SHP77 (cell line): ENCODE measurements at regions not wholly inside any gene's neighbourhood (a gene's known extent, or its start where the extent isn't known, plus 50 kb on each side); places are given as distances from the start of the nearest gene placed in this dataset.

Experiments used
- DNase-seq, 2 experiments: peaks; one replicate each; lab custom pipeline; 2025; lab: John Stamatoyannopoulos, UW

DNA sequence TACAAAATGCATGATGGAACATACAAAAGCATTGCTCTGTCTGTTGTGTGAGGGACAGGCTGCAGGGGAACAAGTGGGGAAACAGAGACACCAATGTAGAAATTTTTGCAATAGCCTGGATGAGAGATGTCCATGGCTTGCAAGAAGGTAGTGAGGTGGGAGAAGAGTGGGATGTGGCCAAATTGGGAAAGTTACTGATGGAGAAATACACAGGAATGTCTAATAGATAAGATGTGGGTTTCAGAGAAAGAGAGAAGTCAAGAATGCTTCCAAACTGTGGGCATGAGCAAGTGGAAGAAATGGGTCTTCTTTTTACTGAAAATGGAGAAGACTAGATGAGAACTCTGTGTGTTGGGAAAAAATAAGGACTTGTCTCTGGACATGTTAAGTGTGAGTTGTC lies 592.7 kb downstream of the TNS3 start:
- no peak for DNase-seq

GRCh38 chr7:46982928-46983327 lies 599.0 kb downstream of the TNS3 start:
- DNase-seq = no peak

DNA sequence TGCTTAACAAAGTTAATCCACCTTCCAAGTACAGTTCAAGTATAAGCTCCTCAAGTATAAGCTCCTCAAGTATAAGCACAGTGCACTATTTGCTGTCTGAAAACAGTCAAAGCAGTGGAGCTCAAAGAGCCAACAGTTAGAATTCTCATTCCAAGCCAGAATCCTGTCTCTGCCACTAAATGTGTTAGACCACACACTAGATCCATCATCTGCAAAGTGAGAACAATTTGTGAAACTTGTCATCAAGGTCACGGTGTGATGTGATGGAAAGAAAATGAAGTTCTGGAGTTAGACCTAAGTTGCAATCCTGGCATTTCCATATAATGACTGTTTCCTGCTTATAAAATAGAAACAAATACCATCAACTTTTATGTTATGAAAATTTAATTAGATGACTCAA lies 602.5 kb downstream of the TNS3 start:
- no peak for DNase-seq

- no peak for DNase-seq
Measured at GRCh38 chr7:46975493-46975892, 606.4 kb downstream of the TNS3 start.

GRCh38 chr7:46972205-46972604 lies 609.7 kb downstream of the TNS3 start:
- DNase-seq = no peak

GRCh38 chr7:46970476-46970875 lies 611.4 kb downstream of the TNS3 start:
- no peak for DNase-seq

DNA sequence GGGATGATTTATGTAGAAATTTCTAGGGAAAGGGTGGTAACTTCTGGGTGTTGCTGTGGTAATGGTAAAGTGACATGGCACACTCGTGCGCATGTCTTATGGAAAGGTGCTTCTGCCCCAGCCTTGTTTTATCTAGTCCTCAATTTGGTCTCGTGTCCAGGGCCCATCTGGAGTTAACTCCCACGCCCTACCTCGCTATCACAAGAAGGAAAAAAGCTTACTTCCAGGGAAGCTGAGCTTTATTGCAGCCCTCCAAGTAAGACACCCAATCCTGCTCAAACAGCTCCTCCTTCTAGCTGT lies 611.8 kb downstream of the TNS3 start:
- no peak for DNase-seq

- no peak for DNase-seq
Measured at GRCh38 chr7:46969303-46970130, 612.4 kb downstream of the TNS3 start.

GRCh38 chr7:46968003-46968402 lies 613.9 kb downstream of the TNS3 start:
- no peak for DNase-seq

- no peak for DNase-seq
Measured at GRCh38 chr7:46963719-46964118, 618.2 kb downstream of the TNS3 start.

DNA sequence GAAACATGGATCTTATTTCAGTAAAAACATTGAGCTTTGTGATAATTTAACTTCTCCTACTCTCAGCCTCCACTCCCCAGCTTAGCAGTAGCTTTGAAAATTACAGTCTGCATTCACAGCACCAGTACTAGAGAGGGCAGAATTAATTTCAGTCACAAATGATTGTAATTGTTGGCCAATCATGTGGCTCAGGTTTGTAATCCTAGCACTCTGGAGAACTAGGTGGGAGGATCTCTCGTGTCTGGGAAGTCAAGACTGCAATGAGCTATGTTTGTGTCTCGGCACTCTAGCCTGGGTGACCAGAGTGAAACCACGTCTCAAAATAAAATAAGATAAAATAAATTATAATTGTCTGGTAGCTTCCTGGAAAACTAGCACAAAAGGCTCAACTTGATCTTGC lies 620.9 kb downstream of the TNS3 start:
- no peak for DNase-seq

DNA sequence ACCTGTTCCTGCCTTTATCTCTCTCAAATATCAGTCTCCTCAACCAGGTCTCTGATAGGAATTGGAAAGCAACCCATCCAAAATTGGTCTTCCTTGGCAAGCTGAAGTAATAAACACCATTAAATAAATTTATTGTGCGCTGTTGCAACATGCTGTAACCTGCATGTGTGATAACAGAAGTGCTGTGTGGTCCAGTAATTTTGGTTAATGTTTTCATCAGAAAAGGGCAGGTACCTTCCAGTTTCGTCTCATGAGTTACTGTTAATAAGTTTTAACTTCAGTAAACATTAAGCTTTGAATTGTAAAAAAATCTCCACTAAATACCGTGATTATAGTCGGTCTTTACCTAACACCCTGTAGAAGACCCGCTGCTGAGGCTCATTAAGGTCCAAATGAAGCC lies 624.7 kb downstream of the TNS3 start:
- DNase-seq = no peak

- DNase-seq = no peak
Measured at GRCh38 chr7:46955531-46955930, 626.4 kb downstream of the TNS3 start.

DNA sequence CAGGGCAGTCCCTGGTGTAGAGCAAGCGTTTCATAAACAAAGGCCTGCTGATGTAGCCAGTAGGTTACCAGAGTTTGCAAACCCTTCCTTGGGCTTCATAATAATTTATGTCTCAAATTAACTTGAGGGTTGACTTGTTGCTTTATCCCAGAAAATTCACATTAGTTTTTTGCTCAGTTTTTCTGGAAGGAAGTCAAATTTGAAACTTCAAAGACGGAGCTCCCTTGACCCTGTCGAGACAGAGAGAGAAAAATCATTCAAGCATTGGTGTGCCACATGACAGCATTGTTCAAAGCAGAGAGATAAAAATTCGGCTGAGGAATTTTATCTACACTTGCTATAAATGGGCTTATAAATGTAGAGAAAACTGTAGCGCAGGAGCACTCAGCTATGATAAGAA lies 627.7 kb downstream of the TNS3 start:
- no peak for DNase-seq

DNA sequence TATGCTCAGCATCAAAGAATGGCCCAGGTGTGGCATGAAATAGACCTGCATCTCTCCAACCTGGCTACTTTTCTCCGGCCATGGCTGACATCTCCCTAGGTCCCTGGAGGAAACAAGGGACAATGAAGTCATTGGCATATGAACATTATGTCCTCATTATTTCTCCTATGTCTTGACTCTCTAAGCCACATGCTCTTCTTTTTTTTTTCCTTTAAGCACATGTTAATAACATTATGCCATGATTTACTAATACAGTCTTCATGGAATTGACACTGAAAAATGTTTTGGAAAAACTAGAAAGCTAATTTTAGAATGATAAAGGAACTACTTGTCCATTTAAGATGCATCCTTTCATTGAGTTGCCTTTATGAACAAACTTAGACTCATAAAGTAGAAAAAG lies 628.9 kb downstream of the TNS3 start:
- DNase-seq = no peak

DNA sequence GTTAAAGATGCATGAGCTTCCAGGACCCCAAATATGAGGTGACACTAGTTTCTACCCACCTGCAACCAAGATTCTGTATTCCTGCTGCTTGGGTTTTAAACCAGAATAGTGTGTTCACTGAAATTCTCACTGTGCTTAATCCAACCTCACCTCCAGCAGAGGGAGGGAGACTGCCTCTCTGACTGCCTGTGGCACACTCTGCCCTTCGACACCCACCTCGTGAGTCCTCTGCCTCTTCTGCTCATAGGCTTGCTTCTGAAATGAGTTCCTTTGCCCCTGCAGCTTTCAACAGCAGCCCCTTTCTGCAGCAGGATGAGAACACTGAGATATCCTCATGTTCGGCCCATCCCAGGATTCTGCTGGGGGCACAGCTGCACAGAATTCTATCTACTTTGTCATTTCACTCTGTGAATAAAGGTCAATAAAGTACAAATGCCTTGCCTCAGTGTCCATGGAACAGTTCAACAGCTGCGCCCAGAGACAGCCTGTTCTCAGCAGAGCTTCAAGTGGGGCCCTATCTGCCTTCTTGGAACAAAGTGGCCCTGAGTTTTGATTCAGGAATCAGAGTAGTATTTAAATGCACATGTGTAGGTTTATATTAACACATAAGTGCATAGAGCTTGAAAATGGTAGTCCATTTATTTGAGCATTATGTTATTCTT lies 632.5 kb downstream of the TNS3 start:
- no peak for DNase-seq

DNA sequence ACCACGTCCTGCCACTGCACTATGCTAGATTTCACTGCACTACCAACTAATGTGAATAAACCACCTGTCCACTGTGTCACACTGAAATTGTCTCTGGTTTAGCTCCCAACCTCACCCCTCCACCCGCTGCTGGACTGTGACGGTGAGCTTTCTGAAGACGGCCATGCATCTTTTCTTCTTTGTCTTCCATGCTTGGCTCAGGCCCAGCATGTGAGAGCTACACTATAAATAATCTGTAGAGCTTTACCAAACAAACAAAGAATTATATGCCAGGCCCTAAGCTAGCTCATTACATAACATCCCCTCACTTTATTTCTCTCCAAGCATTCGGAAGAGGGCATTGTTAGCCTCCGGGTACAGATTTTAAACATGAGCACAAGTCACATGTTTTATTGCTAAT lies 633.2 kb downstream of the TNS3 start:
- DNase-seq = peak in 1 of 2 experiments; percentile 30

- DNase-seq = no peak
Measured at GRCh38 chr7:46945328-46945727, 636.6 kb downstream of the TNS3 start.

DNA sequence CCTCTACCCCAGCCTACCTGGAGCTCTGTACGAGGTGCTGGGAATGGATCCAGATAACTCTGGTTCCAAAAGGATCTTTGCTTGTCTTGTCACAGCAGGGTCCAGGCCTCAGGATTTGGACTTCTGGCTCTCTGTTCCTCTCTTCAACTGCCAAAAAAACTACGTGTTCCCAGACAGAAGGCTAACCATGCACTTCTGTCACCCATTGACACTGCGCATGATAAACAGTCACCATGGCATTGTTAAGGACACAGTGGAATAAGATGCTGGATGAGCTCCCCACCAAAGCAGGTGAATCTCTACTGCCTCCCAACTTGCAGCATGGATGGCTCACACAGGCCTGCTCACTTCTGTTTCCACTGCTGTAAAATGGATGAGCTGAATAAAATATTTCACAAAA lies 637.9 kb downstream of the TNS3 start:
- no peak for DNase-seq

- no peak for DNase-seq
Measured at GRCh38 chr7:46942574-46942973, 639.3 kb downstream of the TNS3 start.

DNA sequence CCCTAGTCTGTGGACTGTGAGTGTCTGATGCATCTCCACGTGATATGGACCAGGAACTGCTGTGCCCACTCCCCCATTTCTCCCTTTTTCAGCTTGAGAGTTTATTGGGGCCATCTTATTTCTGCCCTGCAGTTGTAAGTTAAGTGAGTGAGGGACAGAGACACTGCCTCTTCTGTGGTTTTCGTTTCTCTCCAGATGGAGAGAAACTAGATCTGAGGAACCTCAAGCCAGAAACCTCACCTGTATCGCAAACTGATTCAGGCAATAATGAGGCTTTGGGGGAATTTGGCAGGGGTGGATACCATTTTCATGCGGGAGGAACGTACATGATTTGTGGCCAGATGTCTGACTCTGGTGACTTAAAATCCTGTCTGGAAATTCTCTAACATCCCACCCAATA lies 641.7 kb downstream of the TNS3 start:
- DNase-seq = no peak

GRCh38 chr7:46939558-46939957 lies 642.4 kb downstream of the TNS3 start:
- no peak for DNase-seq

- no peak for DNase-seq
Measured at GRCh38 chr7:46939089-46939488, 642.8 kb downstream of the TNS3 start.

- DNase-seq = no peak
Measured at GRCh38 chr7:46937826-46938225, 644.1 kb downstream of the TNS3 start.
